ENCODE measurements at regions not wholly inside any gene's neighbourhood (a gene's known extent, or its start where the extent isn't known, plus 50 kb on each side); places are given as distances from the start of the nearest gene placed in this dataset.
"Not testable (repeated sequence)": the region's sequence is repeated elsewhere in the genome, so short reads cannot be mapped to it uniquely, and the experiment has no call there.

DNA sequence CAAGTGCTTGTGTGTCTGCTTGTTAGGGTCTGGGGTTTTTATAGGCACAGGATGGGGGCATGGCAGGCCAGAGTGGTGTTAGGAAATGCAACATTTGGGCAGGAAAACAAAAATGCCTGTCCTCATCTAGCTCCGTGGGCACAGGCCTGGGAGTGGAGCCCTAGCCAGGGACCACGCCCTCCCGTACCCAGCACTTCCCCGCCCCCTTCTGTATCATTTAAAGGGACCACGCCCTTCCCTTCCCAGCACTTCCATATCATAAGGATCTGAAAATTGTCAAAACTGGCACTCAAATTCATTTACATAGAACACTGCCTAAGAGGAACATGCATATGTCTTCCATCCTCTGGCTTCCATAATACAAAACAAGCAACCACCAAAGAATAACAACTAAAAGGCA is 185.8 kb downstream of the B3GLCT start:
- no peak for DNase-seq

DNA sequence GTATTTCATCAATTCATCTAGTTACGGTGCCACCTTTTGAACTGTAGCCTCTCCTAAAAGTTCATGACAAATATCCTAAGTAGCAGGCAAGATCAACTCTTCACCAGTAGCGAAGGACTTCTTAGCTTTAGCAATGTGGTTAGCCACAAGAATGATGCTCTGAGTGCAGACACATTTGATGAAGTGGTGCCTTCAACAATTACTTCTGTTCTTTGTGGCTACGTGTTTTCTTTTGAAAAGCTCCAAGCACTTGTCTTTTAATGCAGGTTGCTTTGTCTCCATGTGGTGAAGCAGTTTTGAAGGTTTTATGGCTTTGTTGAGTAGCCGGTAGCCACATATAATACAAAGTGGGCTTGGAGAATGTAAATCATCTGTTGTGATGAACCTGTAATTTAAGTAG is 194.7 kb downstream of the B3GLCT start:
- no peak for DNase-seq

DNA sequence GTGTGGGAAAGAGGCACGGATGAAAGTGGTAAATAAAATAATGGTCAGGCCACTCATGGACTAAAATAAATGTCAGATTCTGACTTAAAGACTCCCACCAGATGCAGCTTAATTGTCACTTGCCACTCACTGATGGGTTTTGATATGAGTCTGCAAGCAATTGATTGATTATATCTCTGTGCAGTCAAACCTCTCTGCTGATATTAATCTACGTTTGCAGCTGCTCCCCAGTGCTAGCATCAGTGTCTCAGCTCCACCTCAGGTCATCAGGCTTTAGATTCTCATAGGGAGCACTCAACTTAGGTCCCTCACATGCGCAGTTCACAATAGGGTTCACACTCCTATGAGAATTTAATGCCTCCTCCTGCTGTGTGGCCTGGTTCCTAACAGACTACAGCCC is 195.3 kb downstream of the B3GLCT start:
- DNase-seq = no peak

DNA sequence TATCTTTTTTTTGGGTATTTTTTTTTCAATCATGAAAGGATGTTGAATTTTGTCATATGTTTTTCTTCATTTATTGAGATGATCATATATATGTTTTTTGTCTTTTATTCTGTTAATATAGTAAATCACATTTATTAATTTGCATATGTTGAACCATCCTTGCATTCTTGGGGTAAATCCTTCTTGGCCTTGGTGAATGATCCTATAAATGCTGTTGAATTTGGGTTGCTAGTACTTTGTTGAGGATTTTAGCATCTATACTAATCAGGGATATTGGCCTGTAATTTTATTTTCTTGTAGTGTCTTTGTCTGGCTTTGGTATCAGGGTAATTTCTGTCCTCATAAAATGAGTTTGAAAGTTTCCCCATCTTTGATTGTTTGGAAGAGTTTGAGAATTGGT is 199.9 kb downstream of the B3GLCT start:
- no peak for DNase-seq

DNA sequence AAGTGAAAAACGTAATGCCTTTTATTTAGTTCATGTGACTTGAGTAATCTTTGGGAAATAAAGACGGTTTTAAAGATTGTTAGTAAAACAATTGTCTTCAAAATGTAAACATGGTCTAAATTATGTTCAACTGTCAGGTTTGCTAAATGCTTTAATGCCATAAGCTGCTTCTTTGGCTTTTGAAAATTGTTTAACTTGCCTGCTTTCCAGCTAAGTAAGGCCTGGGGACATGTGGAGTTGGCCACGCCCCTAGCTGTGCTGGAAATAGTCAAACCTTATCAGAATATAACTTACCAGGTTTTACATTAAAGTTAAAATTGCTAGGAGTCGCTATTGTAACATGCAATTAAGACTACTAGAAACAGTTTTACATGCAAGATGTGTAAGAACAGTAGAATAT is 203.9 kb downstream of the B3GLCT start:
- DNase-seq = not testable (repeated sequence)

DNA sequence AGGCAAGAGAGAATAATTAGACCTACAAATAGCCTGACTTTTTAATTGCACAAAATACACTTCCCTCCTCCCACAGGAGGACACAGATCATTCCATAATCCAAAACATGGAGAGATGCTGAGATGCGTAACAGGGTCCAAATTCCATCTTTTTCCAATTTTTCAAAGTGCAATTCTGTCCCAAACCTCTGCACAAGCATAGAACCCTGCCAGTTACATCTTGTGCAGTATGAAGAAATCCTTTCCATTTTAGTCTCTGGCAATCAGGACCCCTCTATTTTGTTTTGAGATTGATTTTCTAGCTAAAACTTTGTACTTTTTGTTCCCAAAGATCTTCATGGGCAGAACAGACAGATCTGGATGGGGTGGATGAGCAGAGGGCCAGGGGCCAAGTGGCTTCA is 209.2 kb downstream of the B3GLCT start:
- no peak for DNase-seq

DNA sequence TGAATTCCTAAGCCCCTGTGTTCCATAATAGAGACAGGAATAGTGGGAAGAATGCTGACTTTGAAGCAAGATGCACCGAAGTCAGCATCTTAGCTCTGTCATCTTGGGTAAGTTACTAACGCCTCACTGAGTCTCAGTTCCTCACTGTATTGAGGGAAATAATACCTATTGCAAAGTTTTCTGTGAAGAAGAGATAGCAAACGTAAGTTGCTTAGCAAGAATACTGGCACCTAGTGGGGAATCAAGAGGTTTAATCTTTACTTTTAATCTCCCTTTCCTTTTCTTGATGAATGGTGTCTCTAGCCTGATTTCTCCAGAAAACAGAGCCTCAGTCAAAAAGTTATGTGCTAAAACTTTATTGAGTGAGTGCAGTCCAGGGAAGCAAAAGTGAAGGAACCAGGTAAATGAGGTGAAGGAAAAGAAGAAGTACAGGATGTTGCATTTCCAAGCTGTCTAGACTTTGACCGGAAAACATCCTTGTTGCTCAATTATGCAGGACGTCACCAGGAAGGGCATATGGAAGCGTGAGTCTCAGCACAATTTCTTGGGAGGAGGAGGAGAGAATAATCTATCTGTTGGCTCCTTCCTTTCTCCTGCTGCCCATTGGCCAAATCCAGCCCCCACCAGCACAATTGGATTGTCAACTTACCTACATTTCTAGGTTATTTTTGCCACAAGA is 210.0 kb downstream of the B3GLCT start:
- DNase-seq = no peak

DNA sequence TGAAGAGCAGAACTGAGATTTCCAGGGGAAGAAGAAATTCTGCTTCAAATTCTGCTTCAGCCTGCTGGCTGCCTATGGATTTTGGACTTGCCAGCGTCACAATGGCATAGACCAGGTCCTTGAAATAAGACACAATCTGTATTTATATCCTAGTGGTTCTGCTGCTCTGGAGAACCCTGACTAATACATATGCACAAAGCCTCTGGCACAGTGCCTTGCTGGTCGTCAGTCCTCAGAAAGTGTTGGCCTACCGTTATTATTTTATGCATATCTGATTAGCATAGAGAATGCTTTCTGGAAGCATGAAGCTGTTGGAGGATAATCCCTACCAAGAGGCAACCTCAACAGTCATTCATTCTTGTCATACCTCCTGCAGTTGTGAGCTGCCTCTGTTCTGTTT is 213.7 kb downstream of the B3GLCT start:
- no peak for DNase-seq

DNA sequence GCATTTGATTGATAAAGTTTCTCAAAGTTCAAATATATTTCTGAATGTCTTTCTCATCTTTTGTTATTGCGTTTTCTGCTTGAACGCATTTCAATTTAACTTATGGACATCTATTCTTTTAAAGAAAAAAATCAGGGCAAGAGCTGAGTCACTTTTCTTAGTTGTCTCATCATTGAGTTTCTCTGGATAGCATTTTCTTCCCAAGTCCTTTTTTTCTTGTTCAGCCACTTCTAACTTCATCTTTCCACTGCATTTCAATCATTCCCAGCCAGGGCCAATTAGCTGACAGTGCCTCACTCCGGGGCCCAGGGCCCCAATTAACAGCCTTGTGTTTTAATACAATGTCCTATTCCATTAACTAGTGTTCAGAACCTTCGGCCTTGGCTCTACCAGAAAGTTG is 216.3 kb downstream of the B3GLCT start:
- no peak for DNase-seq

DNA sequence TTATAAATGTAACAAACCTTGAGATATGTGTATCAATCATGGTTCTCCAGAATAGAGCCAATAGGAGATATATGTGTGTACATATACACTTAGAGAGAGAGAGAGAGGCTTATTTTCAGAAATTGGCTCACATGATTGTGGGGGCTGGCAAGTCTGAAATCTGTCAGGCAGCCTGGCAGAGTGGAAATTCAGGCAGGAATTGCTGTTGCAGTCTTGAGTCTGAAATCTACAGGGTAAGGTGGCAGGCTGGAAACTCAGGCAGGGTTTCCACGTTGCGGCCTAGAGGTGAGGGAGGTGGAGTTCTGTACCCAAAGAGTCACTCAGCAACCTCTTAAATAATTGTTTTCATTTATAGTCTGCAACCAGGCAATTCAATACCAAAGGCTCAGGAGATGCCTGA is 218.4 kb downstream of the B3GLCT start:
- no peak for DNase-seq

DNA sequence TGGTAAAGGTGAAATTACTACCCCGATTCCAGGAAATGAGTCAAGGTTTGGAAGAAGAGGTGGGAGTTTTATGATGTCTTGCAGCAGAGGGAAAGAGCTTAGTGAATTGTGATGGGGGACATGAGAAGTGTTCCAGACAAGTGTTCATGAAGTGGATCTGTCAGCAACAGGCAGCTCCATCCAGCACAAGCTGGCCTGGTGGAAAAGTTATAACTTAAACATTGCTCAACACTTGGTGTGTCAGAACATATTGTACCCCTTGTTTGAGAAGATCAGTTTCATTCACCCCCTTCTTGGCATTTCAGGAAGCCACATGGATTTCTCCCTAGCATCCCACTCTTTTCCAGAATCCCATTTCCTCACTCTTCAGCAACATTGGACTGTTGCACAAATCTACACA is 222.0 kb downstream of the B3GLCT start:
- DNase-seq = no peak

DNA sequence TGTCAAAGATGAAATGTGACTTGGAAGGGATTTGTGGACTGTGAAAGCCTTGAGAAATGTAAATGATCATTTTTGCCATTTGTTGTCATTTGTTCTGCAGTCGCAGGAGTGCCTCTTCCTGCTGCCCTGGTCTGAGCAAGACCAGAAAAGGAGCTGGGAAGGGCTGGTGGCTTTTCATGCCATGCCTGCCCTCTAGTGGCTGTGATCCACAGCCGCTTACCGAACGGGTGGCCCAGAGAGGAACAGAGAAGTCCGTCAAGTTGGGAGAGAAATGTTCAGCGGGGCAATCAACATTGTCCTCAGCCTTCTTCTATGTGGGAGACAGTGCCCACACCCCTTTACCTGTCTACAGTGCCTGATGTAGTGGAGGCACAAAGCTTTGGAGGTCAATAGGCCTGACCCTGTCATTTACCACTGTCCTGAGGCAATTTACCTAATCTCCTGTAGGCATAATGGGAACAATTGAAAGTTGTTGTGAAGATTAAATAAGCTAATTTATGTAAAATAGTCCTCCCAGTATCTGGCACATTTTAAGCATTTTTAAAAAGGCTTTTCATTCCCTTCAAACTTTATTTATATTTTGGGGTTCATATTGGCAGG is 224.5 kb downstream of the B3GLCT start:
- peak; percentile 52 for DNase-seq

DNA sequence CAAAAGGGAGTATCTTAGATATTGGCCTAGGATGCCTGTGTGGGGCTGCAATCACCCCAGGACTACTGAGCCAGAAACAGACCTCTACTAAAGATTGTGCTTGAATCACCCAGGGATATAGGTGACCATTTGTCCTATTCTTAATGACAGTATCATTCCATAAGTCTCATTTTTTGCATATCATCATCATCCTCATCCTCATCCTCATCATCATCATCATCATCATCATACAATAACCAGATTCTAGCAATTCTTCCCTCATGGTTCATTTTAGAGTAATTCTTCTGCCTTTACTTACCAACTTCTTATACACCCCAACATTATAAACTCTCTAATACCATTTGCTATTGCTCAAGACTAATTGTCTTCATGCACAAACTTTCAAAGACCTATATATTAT is 226.6 kb downstream of the B3GLCT start:
- DNase-seq = no peak

DNA sequence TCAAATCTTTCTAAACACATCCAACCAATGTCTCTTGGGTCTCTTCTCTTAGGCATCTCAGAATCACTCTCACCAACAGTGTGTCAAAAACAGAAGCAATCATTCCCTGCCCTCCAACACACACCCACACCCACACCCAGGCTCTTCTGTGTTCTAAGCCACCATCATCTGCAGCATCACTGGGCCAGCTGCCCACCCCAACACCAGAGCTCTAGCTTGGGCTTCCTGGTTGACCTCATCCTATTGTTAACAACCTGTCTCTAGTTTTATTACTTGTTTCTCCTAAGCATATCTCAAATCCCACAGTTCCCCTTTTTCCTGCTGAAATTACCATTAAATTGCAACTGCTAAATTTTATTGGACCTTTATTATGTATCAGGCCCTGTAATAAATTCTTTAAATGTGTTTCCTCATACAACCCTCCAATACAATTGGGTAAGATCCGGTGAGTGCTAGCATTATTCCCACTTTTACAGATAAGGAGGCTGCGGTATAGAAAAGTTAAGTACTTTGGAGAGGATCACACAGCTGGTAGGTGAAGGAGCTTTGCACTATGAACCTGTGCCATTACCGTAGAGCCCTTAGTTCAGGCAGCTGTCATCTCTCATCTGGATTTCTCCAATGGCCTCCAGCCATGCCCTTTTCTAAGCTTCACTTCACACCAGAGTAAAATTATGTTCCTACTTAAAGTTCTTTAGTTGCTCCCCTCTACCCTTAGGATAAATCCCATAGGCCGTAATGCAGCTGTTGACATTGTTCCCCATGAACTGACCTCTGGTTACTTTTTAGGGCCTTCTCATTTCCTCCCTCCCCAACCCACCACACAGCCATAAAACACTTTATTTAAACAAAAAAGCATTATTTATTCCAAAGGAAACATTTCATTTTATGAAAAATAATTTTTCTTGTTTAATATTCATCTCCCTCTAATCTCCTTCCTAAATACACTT is 227.7 kb downstream of the B3GLCT start:
- DNase-seq = no peak

DNA sequence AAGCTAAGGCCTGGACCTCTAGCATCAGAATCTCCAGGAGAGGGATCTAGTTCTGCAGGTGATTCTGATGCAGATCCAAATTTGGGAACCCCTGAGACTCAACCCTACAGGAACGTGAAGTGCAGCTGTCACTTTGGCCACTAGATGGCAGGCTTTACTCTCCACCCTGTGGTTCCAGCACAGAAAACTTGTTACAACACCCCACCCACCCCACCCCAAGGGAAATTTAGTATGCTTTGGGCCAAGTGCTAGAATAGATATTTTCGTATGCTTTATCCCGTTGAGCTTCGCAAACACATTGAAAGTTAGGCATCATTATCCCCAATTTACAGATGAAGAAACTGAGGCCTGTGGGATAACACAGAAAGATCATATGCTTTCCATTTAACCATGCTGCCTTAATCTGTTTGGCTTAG is 232.0 kb downstream of the B3GLCT start:
- peak; percentile 51 for DNase-seq

DNA sequence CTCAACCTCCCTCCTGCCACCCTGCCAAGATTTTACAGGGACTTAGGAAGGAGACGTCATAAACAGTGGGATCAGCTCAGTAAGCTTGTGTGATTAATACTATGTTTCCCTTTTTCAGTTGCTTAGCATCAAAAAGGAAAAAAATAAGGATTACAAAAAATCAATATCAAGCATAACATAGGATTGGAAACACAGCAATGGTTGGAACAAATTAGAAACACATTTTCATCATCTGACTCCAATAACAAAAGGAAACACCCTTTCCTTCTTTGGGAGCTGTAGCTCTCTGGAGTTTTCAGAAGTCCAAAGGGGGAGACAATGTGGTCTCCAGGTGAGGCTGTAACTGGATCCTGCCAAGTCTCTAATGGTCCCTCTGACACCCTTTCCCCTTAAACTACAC is 233.4 kb downstream of the B3GLCT start:
- DNase-seq = no peak

DNA sequence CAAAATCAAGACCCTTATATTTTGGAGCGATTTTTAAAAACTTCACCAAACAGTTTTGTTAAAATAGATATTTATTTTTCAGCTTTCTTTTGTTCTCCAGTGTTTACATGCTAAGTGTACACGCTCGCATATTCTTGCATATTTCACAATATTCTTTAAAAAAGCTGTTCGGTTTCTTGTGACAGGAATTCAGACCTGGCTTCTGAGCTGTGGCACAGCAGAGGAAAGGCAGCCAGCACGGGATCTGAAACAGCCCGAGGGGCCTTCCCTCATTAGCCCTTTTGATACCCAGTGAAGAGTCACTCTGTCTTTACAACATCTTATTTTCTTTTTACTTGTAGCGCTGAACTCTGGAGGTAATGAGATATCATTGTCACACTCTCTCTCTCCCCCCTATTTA is 234.0 kb downstream of the B3GLCT start:
- DNase-seq = no peak

DNA sequence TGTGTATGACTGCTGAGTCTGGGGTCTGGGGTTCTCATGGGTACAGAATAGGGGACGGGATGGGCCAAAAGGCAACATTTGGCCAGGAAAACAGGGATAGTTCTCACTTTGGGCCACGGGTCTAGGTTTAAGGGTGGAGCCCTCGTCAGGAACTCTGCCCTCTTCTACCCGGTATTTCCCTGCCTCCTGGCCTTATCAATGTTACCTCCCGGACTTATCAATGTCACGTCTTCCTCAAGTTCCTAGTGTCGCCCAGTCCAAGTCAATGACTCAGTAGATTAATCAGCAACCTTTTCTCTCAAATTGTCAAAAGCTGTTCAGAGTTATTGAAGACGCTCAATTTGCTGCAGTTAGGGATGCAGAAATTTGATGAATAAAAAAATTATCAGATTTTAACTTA is 234.8 kb downstream of the B3GLCT start:
- DNase-seq = no peak

DNA sequence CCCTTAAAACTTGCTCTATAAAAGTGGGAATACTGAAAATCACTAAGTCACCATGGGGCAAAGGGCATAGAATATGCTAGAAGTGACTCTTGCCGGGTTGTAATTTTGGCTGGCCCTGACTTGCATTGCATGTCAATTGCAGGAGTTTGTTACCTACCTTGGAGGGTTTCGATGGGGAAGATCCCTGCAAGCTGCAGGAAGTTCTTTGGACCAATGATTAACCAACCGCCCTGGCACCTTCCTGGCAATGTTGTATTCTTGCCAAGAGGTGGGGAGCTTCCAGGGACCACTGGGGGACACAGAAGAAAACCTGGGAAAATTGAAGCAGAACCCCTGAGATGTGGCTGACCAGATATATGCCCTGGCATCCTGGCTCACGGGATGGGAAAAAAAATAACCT is 235.8 kb downstream of the B3GLCT start:
- no peak for DNase-seq

DNA sequence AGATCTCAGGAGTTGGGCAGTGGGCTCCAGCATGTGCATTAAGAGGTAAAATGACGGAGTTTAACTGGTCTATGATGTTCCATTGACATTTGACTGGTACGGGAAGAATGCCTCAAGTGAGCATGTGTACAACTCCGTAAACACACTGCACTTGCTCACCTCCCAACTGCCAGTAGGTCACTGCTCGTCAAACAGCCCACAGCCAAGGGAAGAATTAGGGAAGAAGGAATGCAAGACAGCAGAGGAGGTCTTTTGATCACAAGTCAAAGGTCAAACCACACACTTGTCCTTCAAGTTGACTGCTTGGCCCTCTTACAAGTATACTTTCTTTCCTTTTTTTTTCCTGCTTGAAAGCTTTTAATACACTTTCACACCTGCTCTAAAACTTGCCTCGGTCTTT is 236.7 kb downstream of the B3GLCT start:
- DNase-seq = no peak

DNA sequence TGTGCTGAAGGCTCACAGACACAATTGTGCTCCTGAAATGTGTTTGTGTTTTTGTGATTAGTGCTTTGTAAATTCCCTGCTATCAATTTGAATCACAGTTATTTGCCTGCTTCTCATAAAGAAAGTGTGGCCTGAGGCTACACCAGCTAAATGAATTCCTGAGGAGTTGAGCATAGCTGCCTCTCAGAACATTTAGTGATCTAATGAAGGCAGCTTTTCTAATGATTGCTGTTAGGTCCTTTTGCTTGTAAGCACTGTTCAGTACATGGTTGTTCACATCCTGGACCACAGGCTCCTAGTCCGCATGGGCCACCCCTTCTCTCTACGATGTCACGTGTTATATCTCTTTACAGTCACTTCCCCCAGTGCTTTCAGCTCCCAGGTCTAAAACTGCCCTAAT is 238.2 kb downstream of the B3GLCT start:
- no peak for DNase-seq

DNA sequence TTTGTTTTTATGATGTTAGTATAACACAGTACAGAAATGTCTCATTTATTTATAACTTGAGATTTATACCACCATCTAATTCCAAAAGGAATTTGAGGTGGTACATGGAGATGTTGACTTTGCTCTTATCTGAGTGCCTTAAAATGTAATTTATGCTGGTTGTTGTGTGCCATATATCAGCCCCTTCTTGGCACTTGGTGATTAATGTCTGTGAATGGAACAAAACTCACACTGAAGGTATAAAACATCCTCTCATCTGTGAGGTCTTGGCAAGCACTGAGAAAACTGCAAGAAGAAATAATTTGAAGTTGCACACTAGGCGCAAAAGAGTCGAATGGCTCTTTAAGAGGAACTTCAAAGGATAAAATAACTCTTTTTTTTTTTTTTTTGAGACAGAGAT is 240.4 kb downstream of the B3GLCT start:
- no peak for DNase-seq

DNA sequence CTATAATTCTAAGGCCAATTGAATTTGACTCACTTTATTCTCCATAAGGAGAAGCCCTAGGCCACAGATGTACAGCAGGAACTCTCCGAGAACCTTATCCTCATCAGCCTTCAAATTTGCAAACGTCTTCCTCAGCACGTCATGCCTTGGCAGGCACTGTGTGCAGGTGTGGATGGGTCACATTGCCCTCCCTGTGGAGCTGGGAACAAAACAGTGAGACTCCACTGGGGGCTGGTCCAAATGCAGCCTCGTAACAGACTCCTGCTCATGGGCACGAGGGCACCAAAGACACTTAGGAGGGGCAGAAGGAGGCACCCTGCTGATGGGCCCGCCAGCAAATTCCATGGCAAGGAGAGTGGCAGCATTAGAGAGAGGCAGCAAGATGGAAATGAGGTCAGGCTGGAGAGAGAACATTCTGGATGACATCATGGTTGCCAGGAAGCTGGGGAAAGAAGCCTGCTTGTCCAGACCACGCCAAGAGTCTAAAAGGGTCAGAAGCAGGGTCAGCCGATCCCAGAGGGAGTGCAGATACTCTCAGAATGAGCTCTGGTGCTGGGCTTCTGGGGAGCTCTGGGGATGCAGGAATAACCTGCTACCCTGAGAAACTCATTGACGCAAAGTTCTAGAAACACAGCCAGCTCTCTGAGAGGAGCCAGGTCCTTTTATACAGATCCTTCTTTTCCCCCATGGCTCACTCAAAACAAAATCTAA is 242.2 kb downstream of the B3GLCT start:
- no peak for DNase-seq

Measured in stimulated activated CD4-positive, alpha-beta T cell treated with anti-CD3 and anti-CD28 coated beads, Interleukin-4, amount 100 ng/mL, for 24 hours (primary cell).